RWPE2 (cell line): ENCODE measurements at regions not wholly inside any gene's neighbourhood (a gene's known extent, or its start where the extent isn't known, plus 50 kb on each side); places are given as distances from the start of the nearest gene placed in this dataset.

Source experiments
- ATAC-seq: fragments of 200-7000 bp; cut with Tn5 transposase; 3 replicates; pipeline ENCODE4 v1.9.1; 2021; ENCODE audit warnings: low read depth
- DNase-seq: peaks from one replicate; pipeline ENCODE4 v3.0.0-alpha.2; 2020; ENCODE audit warnings: low spot score
- H3K27ac ChIP-seq: fragments of 450-650 bp; 2 replicates; pipeline ENCODE4 v1.5.1; 2017; ENCODE audit warnings: mild to moderate bottlenecking; ENCODE audit not compliant: poor library complexity, severe bottlenecking
- H3K27me3 ChIP-seq: fragments of 250-450 bp; sonication (Bioruptor Pico); 2 replicates; pipeline ENCODE4 v1.5.1; 2021; ENCODE audit warnings: mild to moderate bottlenecking, moderate library complexity; ENCODE audit not compliant: insufficient read depth, poor library complexity, severe bottlenecking
- H3K36me3 ChIP-seq: fragments of 250-450 bp; sonication (Bioruptor Pico); 2 replicates; pipeline ENCODE4 v1.5.1; 2020; ENCODE audit warnings: low read depth, mild to moderate bottlenecking, moderate library complexity
- H3K4me1 ChIP-seq: fragments of 250-450 bp; sonication (Bioruptor Pico); 2 replicates; pipeline ENCODE4 v1.5.1; 2021; ENCODE audit warnings: mild to moderate bottlenecking, moderate library complexity; ENCODE audit not compliant: insufficient read depth, poor library complexity, severe bottlenecking
- H3K4me3 ChIP-seq: fragments of 250-450 bp; sonication (Bioruptor Pico); 2 replicates; pipeline ENCODE4 v1.5.1; 2021; ENCODE audit warnings: mild to moderate bottlenecking, moderate library complexity; ENCODE audit not compliant: severe bottlenecking
- H3K9me3 ChIP-seq: fragments of 250-450 bp; sonication (Bioruptor Pico); 2 replicates; pipeline ENCODE4 v1.5.1; 2021; ENCODE audit warnings: mild to moderate bottlenecking, moderate library complexity; ENCODE audit not compliant: severe bottlenecking
- CTCF ChIP-seq: fragments of 450-650 bp; IDR thresholded peaks from one replicate; pipeline ENCODE4 v1.5.1; 2017; ENCODE audit warnings: mild to moderate bottlenecking, moderate library complexity; ENCODE audit not compliant: poor library complexity, severe bottlenecking

DNA sequence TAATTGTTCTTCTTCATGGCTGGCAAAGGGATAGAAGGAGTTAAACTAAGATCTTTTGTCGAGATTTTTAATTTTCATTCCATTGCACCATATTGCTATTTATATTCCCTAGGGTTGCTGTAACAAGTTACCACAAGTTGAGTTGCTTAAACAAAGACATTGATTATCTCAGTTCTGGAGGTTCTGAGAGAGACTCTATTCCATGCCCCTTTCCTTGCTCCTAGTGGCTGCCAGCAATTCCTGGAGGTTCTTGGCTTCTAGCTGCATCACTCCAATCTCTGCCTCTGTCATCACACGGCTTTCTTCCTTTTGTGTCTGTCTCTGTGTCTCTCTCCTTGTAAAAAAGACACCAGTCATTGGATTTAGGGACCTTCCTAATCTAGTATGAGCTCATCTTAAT, 136.6 kb upstream of the DAB2 start:
- Histone ChIP-seq H3K36me3 (no peaks in the 10 kb centered on the region), H3K9me3 (no peaks in the 10 kb centered on the region), H3K27ac (no peak overlapping the region), H3K27me3 (no peaks in the 10 kb centered on the region), H3K4me1 (no peaks in the 10 kb centered on the region), H3K4me3 (no peak overlapping the region)
- DNase-seq (no peak), ATAC-seq (no peak)
- no peak for TF ChIP-seq CTCF

- DNase-seq (no peak), ATAC-seq (no peak)
- H3K36me3 ChIP-seq = no peaks in the 10 kb centered on the region
- H3K4me3 ChIP-seq = no peak overlapping the region
- H3K9me3 ChIP-seq = no peaks in the 10 kb centered on the region
- H3K4me1 ChIP-seq = no peaks in the 10 kb centered on the region
- TF ChIP-seq CTCF = no peak
- no peak overlapping the region for H3K27ac ChIP-seq
- H3K27me3 ChIP-seq = no peaks in the 10 kb centered on the region
These were observed 135.9 kb upstream of the DAB2 start for GRCh38 chr5:39560726-39561125.

DNA sequence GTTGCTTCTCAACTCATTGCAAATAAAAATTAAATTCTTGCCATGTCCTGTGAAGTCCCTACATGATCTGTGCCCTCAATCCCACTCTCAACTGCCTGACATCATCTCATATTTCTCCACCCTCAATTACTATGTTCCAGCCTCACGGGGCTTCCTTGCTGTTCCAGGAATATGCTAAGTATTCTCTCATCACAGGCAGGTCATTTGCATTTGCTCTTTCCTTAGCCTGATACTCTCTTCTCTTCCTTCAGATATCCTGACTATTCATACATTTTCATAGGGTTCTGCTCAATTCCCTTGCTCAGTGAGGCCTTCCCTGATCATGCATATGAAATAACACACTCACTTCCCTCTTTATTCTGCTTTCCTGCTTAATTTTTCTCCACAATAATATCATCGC, 135.1 kb upstream of the DAB2 start:
- Histone ChIP-seq H3K36me3 (no peaks in the 10 kb centered on the region), H3K9me3 (no peaks in the 10 kb centered on the region), H3K27ac (no peak overlapping the region), H3K4me3 (no peak overlapping the region), H3K4me1 (no peaks in the 10 kb centered on the region), H3K27me3 (no peaks in the 10 kb centered on the region)
- no peak for TF ChIP-seq CTCF
- ATAC-seq (no peak), DNase-seq (no peak)

GRCh38 chr5:39558541-39558940, 133.8 kb upstream of the DAB2 start:
- H3K27ac ChIP-seq = no peak overlapping the region
- H3K27me3 ChIP-seq = no peaks in the 10 kb centered on the region
- TF ChIP-seq CTCF = no peak
- no peak overlapping the region for H3K4me3 ChIP-seq
- no peaks in the 10 kb centered on the region for H3K4me1 ChIP-seq
- no peaks in the 10 kb centered on the region for H3K9me3 ChIP-seq
- no peaks in the 10 kb centered on the region for H3K36me3 ChIP-seq
- DNase-seq (no peak), ATAC-seq (no peak)

- ATAC-seq (no peak), DNase-seq (no peak)
- no peak overlapping the region for H3K4me3 ChIP-seq
- no peaks in the 10 kb centered on the region for H3K27me3 ChIP-seq
- no peaks in the 10 kb centered on the region for H3K9me3 ChIP-seq
- TF ChIP-seq CTCF = no peak
- no peaks in the 10 kb centered on the region for H3K36me3 ChIP-seq
- no peak overlapping the region for H3K27ac ChIP-seq
- no peaks in the 10 kb centered on the region for H3K4me1 ChIP-seq
These were observed 131.0 kb upstream of the DAB2 start for GRCh38 chr5:39555788-39556187.
